ENCODE measurements at regions not wholly inside any gene's neighbourhood (a gene's known extent, or its start where the extent isn't known, plus 50 kb on each side); places are given as distances from the start of the nearest gene placed in this dataset.
A peak's percentile ranks its signal among the peaks of the same experiment; 100 is the strongest.
"Not testable (repeated sequence)": the region's sequence is repeated elsewhere in the genome, so short reads cannot be mapped to it uniquely, and the experiment has no call there.

DNA sequence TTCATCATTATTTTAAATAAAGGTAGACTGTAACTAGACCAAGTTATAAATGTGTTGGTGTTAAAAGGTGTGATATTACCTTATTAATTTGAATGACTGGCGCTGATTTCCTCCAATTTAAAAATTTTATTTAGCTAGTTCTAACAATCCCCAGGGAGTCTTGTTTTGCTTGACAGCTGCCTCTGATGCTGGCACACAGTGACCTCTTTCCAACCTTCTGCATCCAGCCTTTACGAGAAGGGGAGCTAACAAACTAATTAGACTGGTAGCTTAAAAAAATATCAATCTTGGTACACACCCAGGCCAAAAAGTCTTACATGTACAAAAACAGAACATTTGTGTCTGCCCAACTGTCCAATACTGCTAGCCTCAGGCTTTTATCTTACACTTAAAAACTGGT lies 51.8 kb upstream of the ENPEP start:
- no peak for DNase-seq

DNA sequence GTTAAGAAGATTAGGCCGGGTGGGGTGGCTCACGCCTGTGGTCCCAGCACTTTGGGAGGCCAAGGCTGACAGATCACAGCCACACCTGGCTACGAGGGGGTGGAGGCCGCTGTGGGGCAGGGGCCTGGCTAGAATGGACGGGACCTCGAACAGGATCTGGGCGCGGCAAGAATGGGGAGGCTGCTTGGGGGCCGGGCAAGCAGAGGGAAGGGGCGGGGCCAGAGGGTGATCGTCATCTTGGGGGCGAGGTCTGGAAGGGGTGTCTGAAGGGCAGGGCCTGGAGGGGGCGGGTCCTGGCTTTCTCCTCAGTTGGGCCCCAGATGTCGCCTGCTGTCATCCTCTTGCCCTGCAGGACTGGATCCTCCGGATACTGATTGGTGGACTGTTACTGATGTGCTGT lies 57.3 kb upstream of the ENPEP start:
- no peak for DNase-seq

- DNase-seq: no peak
These were observed 58.8 kb upstream of the ENPEP start for GRCh38 chr4:110417136-110417535.

- no peak for DNase-seq
These were observed 60.5 kb upstream of the ENPEP start for GRCh38 chr4:110415478-110415877.

DNA sequence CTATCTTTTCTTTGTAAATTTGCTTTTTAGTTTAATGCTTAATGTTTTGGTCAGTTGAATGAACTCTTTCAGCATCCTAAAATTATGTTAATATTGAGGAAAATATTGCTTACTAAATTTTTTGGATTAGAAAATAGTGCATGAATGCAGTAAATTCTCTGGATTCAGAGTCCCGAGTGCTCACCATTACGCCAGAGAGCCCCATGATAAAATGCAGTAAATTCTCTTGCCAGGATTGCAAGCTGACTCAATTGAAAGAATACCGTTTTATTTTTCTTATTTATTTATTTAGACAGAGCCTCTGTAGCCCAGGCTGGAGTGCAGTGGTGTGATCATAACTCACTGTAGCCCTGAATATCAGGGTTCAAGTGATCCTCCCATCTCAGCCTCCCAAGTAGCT lies 60.9 kb upstream of the ENPEP start:
- no peak for DNase-seq

DNA sequence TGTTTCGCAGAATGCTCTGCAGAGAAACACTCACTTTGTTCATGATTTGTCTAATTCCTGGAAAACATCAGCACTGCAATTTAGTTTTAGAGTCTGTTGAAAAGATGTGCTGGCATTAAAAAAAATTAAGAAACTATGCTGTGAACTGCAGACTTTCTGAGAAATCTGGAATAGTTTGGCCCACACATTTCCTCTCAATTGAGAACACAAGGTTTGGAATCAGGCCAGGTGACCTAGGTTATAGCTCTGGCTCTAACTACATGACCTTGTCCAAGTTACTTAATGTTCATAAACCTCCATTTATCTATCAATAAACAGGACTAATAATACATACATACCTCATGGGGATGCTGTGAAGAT lies 61.4 kb upstream of the ENPEP start:
- no peak for DNase-seq

DNA sequence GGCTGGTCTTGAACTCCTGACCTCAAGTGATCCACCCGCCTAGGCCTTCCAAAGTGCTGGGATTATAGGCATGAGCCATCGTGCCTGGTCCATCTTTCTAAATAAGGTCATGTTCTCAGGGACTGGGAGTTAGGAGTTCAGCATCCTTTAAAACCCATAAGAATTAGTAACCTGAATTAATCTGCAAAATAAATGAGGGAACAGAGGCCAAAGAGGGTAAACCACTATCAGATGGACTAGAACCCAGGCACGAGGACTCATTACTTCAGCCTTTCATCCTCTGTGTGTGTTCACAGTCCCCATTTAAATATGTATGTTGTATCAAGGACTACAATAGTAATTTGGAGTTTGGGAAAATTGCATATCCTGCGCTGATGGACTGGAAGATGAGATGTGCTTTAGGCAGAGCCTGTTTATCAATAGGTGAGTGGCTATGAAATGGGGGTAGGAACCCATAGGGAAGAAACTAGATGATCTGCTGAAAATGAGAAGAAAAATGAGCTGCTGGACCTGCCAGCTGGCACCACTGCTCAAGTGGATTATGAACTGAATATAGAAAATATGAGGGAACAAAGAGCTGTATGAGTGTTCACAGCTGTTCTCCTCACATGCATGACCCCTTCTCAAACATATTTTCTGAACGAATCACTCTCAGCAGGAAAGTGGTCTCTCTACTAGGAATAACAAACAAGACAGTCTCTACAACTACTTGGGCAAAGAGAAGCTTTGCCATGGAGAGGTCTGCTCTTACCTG lies 62.0 kb upstream of the ENPEP start:
- not testable (repeated sequence) for DNase-seq

- DNase-seq: no peak
These were observed 63.4 kb upstream of the ENPEP start for GRCh38 chr4:110412354-110413065.

GRCh38 chr4:110411574-110412011 lies 64.4 kb upstream of the ENPEP start:
- DNase-seq: no peak

- DNase-seq: not testable (repeated sequence)
These were observed 64.9 kb upstream of the ENPEP start for GRCh38 chr4:110410853-110411573.

- DNase-seq: no peak
These were observed 75.9 kb upstream of the ENPEP start for GRCh38 chr4:110400086-110400485.

DNA sequence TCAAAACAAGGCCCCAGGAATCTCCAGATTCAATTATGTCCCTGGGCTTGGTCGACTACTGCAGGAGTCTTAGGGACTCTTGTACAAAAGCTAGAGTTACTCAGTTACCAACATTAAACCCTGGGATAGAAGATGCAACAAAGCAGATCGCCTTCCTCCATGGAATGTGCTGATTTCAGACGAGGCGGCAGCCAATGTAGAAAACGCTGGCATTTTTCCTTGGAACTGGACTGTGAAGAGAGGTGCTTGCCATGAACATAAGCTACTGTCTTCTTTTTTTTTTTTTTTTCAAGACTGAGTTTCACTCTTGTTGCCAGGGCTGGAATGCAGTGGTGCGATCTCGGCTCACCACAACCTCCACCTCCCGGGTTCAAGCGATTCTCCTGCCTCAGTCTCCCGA lies 76.9 kb upstream of the ENPEP start:
- not testable (repeated sequence) for DNase-seq

GRCh38 chr4:110396963-110397362 lies 79.0 kb upstream of the ENPEP start:
- no peak for DNase-seq

DNA sequence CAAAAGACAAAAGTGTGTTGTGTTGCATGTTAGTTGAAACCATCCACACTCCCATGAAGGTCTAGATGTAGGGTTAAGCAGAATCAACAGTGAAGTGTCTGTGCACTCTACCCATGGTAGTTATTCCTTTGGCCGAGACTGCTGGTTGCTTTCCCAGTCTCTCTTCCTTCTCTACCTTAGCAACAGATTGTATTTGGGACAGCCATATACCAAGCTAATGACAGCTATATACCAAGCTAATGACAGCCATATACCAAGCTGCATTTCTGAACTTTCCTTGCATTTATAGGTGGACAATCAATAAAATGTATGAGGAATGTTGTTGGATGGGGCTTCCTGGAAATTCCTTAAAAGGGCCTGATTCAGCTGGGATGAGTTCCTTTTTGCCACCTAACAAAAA lies 80.5 kb upstream of the ENPEP start:
- DNase-seq: no peak

DNA sequence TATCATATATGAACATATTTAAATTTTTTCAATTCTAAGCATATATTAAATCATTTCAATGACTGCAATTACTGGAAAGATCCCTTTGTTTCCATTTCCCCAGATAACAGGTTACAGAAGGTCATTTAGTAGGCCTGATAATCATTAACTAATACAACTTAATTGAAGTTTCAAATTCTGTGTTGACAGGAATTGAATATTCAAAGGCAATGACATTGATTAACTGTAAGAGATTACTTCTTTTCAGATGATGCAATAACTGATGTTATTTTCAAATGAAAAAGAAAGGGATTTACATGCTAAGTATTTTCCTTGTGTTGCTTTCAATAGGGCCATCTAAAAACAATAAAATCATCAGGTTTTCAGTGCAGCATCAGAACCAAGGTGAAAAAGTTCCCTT lies 81.1 kb upstream of the ENPEP start:
- DNase-seq: no peak

DNA sequence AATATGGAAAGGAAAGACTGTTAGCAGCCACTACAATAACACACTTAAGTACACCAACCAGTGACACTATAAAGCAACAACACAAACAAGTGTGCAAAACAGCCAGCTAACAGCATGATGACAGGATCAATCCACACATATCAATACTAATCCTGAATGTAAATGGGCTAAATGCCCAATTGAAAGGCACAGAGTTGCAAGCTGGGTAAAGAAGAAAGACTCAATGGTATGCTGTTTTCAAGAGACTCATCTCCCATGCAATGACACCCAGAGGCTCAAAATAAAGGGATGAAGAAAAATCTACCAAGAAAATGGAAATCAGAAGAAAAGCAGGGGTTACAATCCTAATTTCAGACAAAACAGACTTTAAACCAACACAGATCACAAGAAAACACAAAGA lies 94.2 kb upstream of the ENPEP start:
- DNase-seq: no peak

GRCh38 chr4:110372485-110372884 lies 103.5 kb upstream of the ENPEP start:
- DNase-seq: no peak

- DNase-seq: no peak
These were observed 104.8 kb upstream of the ENPEP start for GRCh38 chr4:110371016-110371770.

DNA sequence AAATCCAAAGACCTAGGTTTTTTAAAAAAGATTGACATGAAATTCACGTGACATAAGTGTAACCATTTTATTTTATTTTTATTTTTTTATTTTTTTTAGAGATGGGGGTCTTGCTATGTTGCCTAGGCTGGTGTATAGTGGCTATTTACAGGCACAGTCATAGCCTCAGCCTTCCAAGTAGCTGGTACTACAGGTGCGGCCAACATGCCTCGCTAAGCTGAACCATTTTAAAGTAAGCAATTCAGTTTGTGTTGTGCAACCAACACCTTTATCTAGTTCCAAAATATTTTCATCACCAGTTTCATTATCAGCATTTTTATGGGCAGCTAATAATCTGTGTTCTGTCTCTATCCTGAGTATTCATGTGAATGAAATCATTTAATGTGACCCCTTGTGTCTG lies 107.5 kb upstream of the ENPEP start:
- DNase-seq: no peak

GRCh38 chr4:110367156-110367555 lies 108.8 kb upstream of the ENPEP start:
- DNase-seq: peak; percentile 15

DNA sequence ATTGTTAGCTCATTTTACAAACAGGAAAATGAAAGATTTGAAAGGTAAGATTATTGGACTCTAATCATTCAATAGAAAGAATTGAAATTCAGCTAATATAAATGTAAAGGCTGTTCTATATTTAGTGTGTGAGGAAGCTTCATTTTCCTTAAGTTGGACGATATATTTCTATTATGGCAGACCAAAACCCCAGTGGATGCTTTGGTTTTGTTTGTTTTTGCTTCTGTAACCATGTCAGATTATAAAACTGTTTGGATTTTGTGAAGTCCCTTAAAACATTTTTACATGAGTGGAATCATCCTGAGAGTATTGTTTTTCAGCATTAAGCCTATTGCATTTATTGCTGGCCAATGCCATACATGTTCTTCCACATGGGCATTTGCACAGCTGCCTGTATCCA lies 110.2 kb upstream of the ENPEP start:
- DNase-seq: no peak

DNA sequence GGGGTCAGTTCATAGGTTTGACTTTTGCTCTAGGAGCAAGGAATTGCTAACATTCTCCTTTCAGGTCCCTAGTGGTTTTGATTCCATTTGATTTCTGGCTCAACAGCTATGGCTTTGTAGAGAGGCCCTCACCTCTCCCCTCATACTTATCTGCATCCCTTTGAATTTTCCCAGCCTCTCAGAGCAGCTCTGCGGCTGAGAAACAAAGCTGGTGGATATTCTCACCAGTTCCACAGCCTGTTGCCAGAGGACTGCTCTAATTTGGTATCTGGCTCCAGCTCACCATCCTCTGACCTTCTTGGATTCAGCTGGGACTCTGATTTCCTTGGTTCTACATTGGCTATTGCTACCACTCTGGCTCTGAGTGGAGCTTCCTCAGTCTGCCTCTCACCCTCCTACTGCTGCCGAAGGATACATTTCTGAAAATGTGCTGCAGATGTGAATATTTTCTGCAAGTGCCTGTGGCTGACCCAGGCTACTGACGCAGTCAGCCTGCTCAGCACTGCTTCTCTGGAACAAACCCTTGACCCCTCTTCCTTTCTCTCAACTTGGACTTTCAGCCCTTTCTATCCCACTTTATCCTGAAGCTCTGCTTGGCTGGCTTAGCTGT lies 110.9 kb upstream of the ENPEP start:
- no peak for DNase-seq

DNA sequence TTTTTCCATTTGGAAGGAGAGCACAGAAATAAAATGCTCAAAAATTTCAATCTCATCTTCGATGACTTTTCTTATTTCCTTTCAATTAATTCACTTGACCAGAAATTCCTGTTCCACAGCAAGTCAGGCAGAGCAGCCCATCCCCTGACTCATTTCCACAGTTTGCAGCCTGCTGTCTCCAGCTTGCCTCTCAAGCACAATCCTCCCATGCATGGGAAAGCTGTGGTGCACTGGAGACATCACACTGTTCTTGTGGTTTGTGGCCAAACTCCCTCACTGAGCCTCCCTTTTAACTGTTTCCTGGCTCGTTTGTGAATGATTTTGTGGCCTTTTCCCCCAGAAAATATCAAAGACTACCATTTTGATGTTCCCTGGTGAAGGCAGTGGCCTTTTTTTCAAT lies 114.0 kb upstream of the ENPEP start:
- DNase-seq: no peak
